ENCODE measurements at regions not wholly inside any gene's neighbourhood (a gene's known extent, or its start where the extent isn't known, plus 50 kb on each side); places are given as distances from the start of the nearest gene placed in this dataset.

- no peak for DNase-seq
Observed at GRCh38 chr20:39853050-39853449, 836.0 kb downstream of the MAFB start.

GRCh38 chr20:39851459-39851858 is 837.6 kb downstream of the MAFB start:
- no peak for DNase-seq

DNA sequence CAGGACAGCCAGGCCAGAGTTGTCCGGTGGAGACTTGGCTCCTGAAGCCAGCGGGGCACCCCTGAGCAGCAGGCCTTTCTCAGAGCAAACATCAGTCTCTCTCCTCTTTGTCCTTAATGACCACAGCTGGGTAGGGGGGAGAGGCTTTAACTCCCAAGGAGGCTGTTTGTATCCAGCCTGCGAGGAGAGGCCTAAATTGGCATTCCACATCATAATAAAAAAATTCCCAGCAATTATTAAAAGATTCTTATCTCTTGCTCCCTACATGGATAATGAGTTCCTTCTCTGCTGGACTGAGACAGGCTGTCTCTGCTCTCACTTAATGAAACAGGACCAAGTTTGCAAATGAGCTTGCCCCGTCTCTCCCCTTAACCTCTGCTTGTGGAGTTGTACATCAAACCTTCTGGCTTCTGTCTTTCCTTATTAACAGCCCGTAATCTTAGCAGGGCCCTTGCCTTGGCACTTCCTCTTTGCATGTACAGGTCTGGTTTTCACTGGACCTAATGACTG is 838.2 kb downstream of the MAFB start:
- DNase-seq, result no peak

- DNase-seq, result no peak
Observed at GRCh38 chr20:39850246-39850645, 838.8 kb downstream of the MAFB start.

DNA sequence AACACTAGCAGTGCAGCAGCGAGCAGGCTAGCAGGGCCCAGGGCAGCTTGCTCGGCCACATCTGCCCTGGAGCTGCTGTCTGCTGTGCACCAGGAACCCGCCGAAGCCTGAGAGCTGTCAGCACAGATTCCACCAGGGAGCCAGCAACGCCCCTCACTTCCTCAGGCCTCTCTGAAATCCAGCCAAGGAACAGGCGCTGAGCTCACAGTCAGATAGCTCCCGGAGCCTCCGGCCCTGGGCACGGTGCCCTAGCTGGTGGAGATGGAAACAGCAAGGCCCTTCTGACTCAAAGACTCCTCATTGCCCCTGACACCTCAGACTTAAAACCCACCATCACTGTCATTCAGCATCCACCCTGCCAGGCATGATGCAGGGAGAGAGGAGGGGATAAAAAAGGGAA is 839.4 kb downstream of the MAFB start:
- no peak for DNase-seq

DNA sequence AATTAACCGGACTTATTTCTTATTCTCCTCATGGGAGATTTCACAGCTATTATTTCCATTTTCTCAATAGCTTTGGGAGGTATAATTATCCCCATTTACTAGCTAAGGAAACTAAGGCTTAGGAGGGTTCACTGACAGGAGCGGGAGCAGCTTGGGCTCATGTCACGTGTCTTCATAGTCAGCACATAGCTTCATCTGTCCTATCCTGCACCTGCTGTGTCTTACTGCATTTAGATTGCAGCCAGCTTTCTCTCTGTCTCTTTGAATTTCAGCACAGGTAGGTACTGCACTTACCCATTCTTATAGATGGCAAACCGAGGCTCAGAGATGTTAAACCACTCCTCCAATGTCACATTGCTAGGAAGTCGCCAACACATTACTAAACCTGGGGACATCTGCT is 839.9 kb downstream of the MAFB start:
- DNase-seq, result no peak

DNA sequence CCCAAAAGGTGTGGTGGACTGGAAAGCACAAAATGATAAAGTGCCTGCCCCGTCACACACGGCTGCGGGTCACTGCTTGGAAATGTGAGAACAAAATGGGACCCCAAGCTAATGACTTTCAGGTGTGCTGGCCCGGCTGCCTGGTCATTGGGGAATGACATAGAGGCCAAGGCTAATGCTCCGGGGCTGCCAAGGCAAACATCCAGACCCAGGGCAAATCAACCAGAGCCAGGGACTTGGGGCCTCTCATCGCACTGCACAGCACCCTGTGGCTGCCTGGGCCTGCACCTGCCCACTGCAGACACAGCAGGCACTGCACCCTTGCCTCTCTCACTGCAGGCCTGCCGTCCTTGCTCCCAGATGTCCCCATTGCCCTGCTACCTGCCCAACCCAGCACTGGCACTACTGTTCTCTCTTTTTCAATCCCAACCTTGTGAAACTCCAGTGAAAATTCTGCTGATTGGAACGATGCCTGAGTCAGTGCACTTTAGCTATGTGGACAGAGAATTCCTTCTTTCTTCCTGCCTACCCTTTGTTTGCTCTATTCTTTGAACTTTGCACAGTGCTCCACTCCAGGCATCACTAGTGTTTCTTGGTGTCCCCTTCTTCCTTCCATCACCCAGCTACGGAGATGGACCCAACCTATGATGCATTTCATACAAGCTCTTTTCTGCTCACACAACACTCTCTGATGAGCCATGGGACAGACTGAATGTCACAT is 849.5 kb downstream of the MAFB start:
- DNase-seq, result no peak

GRCh38 chr20:39837561-39837960 is 851.5 kb downstream of the MAFB start:
- no peak for DNase-seq

DNA sequence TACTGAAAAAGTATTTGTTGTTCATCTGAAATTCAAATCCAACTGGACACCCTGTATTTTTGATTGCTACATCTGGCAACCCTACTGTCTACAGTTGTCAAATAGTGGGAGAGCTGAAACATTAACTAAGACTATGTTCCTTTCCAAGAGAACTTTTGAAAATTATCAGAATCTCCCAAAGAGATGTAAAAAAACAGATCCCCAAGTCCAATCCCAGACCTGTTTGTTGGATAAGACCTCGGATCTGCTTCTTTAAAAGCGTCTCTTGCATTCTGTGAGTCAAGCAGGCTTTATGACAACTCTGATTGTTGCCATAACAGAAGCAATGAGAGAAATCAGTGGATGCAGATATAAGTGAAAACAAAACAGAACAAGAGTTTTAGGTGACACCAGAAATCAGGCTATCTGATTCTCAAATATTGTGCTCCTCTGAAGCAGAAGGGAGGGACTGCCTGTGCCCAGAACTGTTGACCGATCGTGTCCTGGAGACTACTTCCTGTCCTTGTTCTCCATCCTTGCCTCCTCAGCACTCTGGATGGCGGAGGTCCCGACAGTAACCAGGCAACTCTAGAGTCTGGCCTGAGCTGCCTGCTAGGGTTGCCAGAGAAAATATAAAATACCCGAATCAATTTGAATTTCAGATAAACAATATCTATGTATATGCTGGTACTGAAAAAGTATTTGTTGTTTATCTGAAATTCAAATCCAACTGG is 853.8 kb downstream of the MAFB start:
- DNase-seq, result no peak

DNA sequence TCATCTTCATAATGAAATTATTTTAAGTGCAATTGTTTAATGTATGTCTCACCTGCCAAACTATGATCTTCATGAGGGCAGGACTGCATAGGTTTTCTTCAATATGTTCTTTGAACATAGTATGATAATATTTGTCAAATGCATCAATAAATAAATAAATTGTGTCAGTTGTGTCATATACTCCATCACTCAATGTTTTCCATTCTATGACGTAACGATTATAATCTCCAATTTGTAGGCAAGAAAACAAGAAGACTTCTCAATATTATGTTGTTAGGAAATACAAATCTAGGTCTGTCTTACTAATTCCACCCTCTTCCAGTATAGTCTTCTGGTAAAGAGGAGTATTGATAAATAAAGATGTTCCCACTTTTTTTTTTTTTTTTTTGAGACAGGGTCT is 858.1 kb downstream of the MAFB start:
- DNase-seq, result no peak

- no peak for DNase-seq
Observed at GRCh38 chr20:39829661-39830060, 859.4 kb downstream of the MAFB start.

- no peak for DNase-seq
Observed at GRCh38 chr20:39829256-39829655, 859.8 kb downstream of the MAFB start.

DNA sequence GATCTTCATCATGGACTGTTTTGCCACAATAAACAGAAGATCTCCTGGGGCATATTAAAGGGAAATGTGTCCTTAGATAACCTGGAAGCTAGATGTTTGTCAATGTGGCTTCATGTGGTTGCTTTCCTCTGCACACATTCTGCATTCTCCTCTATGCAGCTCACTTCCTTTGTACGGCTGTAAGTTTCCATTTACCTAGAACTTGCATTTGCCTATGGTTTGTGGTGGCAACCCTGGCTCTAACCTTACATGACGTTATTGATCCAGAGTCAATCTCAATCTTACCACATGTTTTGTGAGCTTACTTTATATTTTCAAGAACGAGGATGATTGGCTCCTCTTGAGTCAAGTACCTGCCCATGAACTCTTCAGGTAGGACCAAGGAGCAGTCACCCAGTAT is 863.1 kb downstream of the MAFB start:
- no peak for DNase-seq

DNA sequence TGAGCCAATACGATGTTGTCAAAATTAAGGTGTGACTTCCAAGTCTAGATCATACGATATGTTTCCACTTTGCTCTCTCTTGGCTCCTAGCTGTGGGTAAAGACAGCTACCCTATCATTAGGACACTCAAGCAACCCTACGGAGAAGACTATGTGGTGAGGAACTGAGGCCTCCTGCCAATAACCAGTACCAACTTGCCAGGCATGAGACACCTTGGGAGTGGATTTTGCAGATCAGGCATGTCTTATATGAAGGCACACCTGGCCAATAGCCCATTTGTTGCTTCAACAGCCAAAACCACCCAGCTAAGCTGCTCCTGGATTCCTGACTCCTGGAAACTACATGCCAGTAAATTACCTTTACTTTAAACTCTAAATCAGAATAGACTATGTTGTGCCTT is 863.4 kb downstream of the DHX35 start:
- no peak for DNase-seq

DNA sequence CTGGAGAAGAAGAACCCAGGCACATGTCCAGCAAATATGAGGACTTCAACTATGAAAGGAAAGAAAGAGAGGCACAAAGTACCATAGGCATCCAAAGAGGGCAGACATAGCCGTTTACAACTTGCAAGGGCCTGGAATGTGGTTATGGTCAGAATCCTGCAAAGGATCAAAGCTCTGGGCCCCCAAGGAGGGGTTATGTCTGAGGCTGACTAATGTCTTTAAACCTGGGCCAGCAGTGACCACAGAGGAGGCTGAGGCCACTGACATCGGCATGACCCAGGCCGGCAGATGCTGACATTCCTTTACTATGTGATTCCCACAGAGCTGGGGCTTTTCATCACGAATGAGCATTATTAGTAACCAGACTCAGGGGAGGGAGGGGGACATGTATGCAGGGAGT is 861.1 kb downstream of the DHX35 start:
- no peak for DNase-seq

DNA sequence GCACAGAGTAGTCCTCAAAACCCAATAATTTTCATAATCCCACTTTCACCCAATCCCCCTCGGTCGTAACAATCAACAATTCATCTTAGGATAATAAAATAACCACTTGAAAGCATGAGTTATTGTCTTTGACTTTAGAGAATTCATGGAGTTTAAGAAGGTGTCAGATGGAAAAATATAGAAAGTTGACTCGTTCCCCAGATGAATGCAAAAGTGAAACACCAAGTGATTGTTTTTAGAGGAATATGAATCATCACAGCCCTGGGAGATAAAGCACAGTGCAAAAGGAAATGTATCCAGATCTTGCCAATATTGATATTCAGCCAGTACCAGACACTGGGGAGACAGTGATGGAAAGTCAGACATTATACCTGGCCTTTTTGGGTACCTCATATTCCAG is 860.5 kb downstream of the DHX35 start:
- no peak for DNase-seq

- DNase-seq, result no peak
Observed at GRCh38 chr20:39813190-39813829, 851.2 kb downstream of the DHX35 start.

- no peak for DNase-seq
Observed at GRCh38 chr20:39812116-39812515, 850.0 kb downstream of the DHX35 start.

DNA sequence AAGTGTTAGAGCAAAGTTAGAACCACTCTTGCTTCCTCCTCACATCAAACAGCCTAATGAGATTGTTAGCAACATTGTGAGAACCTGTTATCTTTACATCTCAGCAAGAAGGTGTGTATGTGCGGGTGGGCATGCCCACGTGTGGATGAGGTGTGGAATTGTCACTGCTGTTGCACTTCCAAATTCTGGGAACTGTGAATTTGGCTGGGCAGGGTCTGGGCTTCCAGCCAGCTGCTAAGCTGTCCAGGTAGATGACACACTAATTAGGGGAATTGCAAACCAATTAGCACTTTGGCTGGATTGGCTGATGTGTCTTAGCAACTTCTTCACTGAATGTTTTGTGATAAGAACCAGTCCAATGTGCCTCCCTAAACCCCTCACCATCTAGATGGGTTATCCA is 848.2 kb downstream of the DHX35 start:
- DNase-seq, result no peak

DNA sequence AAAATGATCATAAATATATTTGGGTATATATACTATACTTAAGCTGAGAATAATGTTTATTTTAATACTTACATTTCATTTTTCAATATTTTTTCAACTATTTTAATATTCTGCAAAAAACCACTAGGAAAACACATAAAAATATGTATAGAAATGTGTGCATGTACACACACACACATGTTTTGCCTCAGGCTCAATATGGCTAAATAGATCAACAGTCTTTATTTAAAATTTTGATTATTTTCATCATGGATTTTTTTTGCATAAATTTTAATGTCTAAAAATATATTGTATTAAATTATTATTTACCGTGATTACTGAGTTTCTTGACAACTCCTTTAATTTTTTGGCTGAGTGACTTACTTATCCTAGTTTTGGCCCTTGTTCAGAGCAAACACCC is 846.5 kb downstream of the DHX35 start:
- no peak for DNase-seq

- no peak for DNase-seq
Observed at GRCh38 chr20:39800548-39800947, 838.4 kb downstream of the DHX35 start.

DNA sequence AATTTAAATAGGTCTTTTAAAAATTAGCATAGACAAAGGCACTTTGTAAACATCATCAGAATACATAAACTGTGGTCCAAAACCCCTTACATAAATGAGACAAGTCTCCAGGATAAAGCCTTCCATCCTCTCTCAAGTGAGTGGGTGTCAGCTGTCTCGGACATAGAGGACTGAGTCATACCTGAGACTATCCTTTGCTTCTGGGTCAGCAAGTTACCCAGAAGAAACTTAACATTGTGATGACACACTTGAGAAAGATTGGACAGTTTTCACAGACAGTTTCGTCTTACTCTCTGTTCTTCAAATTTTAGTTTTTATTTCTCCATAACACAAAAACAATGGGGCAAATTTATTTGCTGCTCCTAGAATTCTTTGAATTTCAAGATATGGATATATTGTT is 838.0 kb downstream of the DHX35 start:
- DNase-seq, result no peak

DNA sequence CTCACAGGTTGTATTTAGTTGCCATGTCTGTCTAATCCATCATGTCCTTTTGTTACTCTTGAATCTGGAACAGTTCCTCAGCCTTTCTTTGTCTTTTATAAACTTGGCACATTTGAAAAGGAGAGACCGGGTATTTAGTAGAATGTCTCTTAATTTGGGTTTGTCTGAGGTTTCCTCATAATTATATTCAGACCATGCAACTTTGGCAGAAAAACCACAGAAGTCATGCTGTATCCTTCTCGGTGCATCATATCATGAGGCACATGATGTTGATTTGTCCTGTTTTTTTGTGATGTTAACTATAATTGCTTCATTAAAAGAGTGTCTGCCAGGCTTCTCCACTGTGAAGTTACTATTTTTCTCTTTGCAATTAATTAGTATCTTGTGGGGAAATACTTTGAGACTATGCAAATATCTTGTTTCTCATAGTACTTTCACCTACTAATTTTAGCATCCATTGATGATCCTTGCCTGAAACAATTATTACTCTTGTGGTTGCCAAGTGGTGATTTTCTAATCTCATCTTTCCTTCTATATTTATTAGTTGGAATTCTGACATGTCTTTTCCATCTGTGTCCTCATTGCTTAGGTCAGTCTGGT is 837.3 kb downstream of the DHX35 start:
- DNase-seq, result no peak
